Femur (tissue), 1 donor: ENCODE measurements at regions not wholly inside any gene's neighbourhood (a gene's known extent, or its start where the extent isn't known, plus 50 kb on each side); places are given as distances from the start of the nearest gene placed in this dataset.

ENCODE experiments used
- DNase-seq: peaks from one replicate; pipeline ENCODE4 v3.0.0-alpha.2; 2017

- DNase-seq = no peak
Measured at GRCh38 chr17:33481652-33482051, 188.6 kb upstream of the ASIC2 start.

GRCh38 chr17:33482636-33483035, 189.5 kb upstream of the ASIC2 start:
- no peak for DNase-seq

- no peak for DNase-seq
Measured at GRCh38 chr17:33484559-33484958, 191.5 kb upstream of the ASIC2 start.

GRCh38 chr17:33486135-33486885, 193.2 kb upstream of the ASIC2 start:
- no peak for DNase-seq

GRCh38 chr17:33487187-33487879, 194.2 kb upstream of the ASIC2 start:
- DNase-seq = no peak

GRCh38 chr17:33491871-33492481, 198.9 kb upstream of the ASIC2 start:
- DNase-seq = no peak

GRCh38 chr17:33492731-33493265, 199.7 kb upstream of the ASIC2 start:
- peak; percentile 60 for DNase-seq

- DNase-seq = peak; percentile 26
Measured at GRCh38 chr17:33493566-33493965, 200.5 kb upstream of the ASIC2 start.

- DNase-seq = no peak
Measured at GRCh38 chr17:33494151-33494550, 201.1 kb upstream of the ASIC2 start.

- no peak for DNase-seq
Measured at GRCh38 chr17:33497623-33498022, 204.5 kb upstream of the ASIC2 start.

GRCh38 chr17:33498069-33498468, 205.0 kb upstream of the ASIC2 start:
- DNase-seq = no peak

- no peak for DNase-seq
Measured at GRCh38 chr17:33499040-33499439, 205.9 kb upstream of the ASIC2 start.

- no peak for DNase-seq
Measured at GRCh38 chr17:33500151-33500550, 207.1 kb upstream of the ASIC2 start.

- no peak for DNase-seq
Measured at GRCh38 chr17:33501185-33501584, 208.1 kb upstream of the ASIC2 start.

- DNase-seq = no peak
Measured at GRCh38 chr17:33504571-33504970, 211.5 kb upstream of the ASIC2 start.

GRCh38 chr17:33506889-33507650, 214.0 kb upstream of the ASIC2 start:
- no peak for DNase-seq

GRCh38 chr17:33508215-33508614, 215.1 kb upstream of the ASIC2 start:
- DNase-seq = no peak

- DNase-seq = no peak
Measured at GRCh38 chr17:33509331-33509730, 216.2 kb upstream of the ASIC2 start.

GRCh38 chr17:33511670-33512069, 218.6 kb upstream of the ASIC2 start:
- no peak for DNase-seq

GRCh38 chr17:33512113-33512512, 219.0 kb upstream of the ASIC2 start:
- DNase-seq = no peak

GRCh38 chr17:33513769-33514168, 220.7 kb upstream of the ASIC2 start:
- DNase-seq = no peak

GRCh38 chr17:33514369-33514768, 221.3 kb upstream of the ASIC2 start:
- no peak for DNase-seq

- no peak for DNase-seq
Measured at GRCh38 chr17:33515974-33516373, 222.9 kb upstream of the ASIC2 start.
